ENCODE measurements at regions not wholly inside any gene's neighbourhood (a gene's known extent, or its start where the extent isn't known, plus 50 kb on each side); places are given as distances from the start of the nearest gene placed in this dataset.

DNA sequence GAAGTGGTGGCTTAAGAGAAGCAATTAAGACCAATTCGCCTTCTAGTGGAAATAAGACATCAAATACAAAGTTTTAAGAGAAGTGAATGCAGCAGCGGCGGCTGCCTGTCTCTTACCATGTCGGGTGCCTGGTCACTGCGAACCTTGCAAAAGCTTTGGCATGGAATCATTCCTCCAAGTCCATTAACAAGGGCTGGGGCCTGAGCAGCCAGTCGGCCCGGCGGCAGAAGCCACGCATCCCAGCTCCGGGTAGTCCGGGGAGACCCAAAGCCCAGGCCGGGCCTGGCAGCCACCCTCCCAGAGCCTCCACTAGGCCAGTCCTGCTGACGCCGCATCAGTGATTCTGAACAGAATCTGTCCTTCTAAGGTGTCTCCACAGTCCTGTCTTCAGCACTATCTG, 321.0 kb downstream of the TMEM121 start:
- no peak for ATAC-seq
- TF ChIP-seq, protein P1, sequence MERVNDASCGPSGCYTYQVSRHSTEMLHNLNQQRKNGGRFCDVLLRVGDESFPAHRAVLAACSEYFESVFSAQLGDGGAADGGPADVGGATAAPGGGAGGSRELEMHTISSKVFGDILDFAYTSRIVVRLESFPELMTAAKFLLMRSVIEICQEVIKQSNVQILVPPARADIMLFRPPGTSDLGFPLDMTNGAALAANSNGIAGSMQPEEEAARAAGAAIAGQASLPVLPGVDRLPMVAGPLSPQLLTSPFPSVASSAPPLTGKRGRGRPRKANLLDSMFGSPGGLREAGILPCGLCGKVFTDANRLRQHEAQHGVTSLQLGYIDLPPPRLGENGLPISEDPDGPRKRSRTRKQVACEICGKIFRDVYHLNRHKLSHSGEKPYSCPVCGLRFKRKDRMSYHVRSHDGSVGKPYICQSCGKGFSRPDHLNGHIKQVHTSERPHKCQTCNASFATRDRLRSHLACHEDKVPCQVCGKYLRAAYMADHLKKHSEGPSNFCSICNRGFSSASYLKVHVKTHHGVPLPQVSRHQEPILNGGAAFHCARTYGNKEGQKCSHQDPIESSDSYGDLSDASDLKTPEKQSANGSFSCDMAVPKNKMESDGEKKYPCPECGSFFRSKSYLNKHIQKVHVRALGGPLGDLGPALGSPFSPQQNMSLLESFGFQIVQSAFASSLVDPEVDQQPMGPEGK (CRISPR knock-in tag; IDR thresholded peaks at IDR 0.05; ENCODE audit: borderline replicate concordance) = no peak
- TF ChIP-seq POU6F1 (CRISPR knock-in tag; IDR thresholded peaks at IDR 0.05; ENCODE audit: borderline replicate concordance, low read depth) = no peak
- no peak for TF ChIP-seq ESRRG (CRISPR knock-in tag; IDR thresholded peaks at IDR 0.05)
- no peak for TF ChIP-seq RARB (CRISPR knock-in tag; IDR thresholded peaks at IDR 0.05)
- no peak for TF ChIP-seq ZFP30 (CRISPR knock-in tag; IDR thresholded peaks at IDR 0.05)
- no peak for TF ChIP-seq ARNTL (CRISPR knock-in tag; IDR thresholded peaks at IDR 0.05; ENCODE audit: borderline replicate concordance, low read depth)
- TF ChIP-seq TOX (CRISPR knock-in tag; IDR thresholded peaks at IDR 0.05; ENCODE audit: borderline replicate concordance) = no peak
- TF ChIP-seq ZNF565 (CRISPR knock-in tag; conservative IDR thresholded peaks at IDR 0.05; ENCODE audit: low read depth) = no peak
- no peak for TF ChIP-seq SNAI2 (CRISPR knock-in tag; IDR thresholded peaks at IDR 0.05)
- TF ChIP-seq, protein P2, sequence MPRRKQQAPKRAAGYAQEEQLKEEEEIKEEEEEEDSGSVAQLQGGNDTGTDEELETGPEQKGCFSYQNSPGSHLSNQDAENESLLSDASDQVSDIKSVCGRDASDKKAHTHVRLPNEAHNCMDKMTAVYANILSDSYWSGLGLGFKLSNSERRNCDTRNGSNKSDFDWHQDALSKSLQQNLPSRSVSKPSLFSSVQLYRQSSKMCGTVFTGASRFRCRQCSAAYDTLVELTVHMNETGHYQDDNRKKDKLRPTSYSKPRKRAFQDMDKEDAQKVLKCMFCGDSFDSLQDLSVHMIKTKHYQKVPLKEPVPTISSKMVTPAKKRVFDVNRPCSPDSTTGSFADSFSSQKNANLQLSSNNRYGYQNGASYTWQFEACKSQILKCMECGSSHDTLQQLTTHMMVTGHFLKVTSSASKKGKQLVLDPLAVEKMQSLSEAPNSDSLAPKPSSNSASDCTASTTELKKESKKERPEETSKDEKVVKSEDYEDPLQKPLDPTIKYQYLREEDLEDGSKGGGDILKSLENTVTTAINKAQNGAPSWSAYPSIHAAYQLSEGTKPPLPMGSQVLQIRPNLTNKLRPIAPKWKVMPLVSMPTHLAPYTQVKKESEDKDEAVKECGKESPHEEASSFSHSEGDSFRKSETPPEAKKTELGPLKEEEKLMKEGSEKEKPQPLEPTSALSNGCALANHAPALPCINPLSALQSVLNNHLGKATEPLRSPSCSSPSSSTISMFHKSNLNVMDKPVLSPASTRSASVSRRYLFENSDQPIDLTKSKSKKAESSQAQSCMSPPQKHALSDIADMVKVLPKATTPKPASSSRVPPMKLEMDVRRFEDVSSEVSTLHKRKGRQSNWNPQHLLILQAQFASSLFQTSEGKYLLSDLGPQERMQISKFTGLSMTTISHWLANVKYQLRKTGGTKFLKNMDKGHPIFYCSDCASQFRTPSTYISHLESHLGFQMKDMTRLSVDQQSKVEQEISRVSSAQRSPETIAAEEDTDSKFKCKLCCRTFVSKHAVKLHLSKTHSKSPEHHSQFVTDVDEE (CRISPR knock-in tag; IDR thresholded peaks at IDR 0.05) = no peak
- TF ChIP-seq ZC3H10 (CRISPR knock-in tag; IDR thresholded peaks at IDR 0.05) = no peak
- no peak for TF ChIP-seq ZFP3 (CRISPR knock-in tag; IDR thresholded peaks at IDR 0.05)
- TF ChIP-seq CSDC2 (CRISPR knock-in tag; IDR thresholded peaks at IDR 0.05) = no peak
- no peak for TF ChIP-seq GLIS3 (CRISPR knock-in tag; IDR thresholded peaks at IDR 0.05)
- no peak for TF ChIP-seq TCF4 (CRISPR knock-in tag; IDR thresholded peaks at IDR 0.05; ENCODE audit: borderline replicate concordance)

- TF ChIP-seq CSDC2 (CRISPR knock-in tag; IDR thresholded peaks at IDR 0.05) = no peak
- TF ChIP-seq POU6F1 (CRISPR knock-in tag; IDR thresholded peaks at IDR 0.05; ENCODE audit: borderline replicate concordance, low read depth) = no peak
- TF ChIP-seq ZC3H10 (CRISPR knock-in tag; IDR thresholded peaks at IDR 0.05) = no peak
- TF ChIP-seq OSR1 (CRISPR knock-in tag; IDR thresholded peaks at IDR 0.05) = no peak
- no peak for TF ChIP-seq BACH2 (CRISPR knock-in tag; IDR thresholded peaks at IDR 0.05; ENCODE audit: borderline replicate concordance)
- TF ChIP-seq TOX (CRISPR knock-in tag; IDR thresholded peaks at IDR 0.05; ENCODE audit: borderline replicate concordance) = no peak
- TF ChIP-seq ZFP3 (CRISPR knock-in tag; IDR thresholded peaks at IDR 0.05) = no peak
- TF ChIP-seq GLIS3 (CRISPR knock-in tag; IDR thresholded peaks at IDR 0.05) = no peak
- TF ChIP-seq, protein P1 (CRISPR knock-in tag; IDR thresholded peaks at IDR 0.05; ENCODE audit: borderline replicate concordance) = no peak
These were observed 322.2 kb downstream of the TMEM121 start for GRCh38 chr14:105848570-105848969.

GRCh38 chr14:105849933-105850626, 323.7 kb downstream of the TMEM121 start:
- TF ChIP-seq ZNF565 (CRISPR knock-in tag; conservative IDR thresholded peaks at IDR 0.05; ENCODE audit: low read depth) (no peak), GLIS3 (CRISPR knock-in tag; IDR thresholded peaks at IDR 0.05) (no peak), ZNF70 (CRISPR knock-in tag; IDR thresholded peaks at IDR 0.05) (no peak), ZFP30 (CRISPR knock-in tag; IDR thresholded peaks at IDR 0.05) (no peak), POU6F1 (CRISPR knock-in tag; IDR thresholded peaks at IDR 0.05; ENCODE audit: borderline replicate concordance, low read depth) (no peak), TCF4 (CRISPR knock-in tag; IDR thresholded peaks at IDR 0.05; ENCODE audit: borderline replicate concordance) (no peak), ZFP3 (CRISPR knock-in tag; IDR thresholded peaks at IDR 0.05) (no peak), CSDC2 (CRISPR knock-in tag; IDR thresholded peaks at IDR 0.05) (no peak), ARNTL (CRISPR knock-in tag; IDR thresholded peaks at IDR 0.05; ENCODE audit: borderline replicate concordance, low read depth) (no peak)
- TF ChIP-seq, protein P2 (CRISPR knock-in tag; IDR thresholded peaks at IDR 0.05) = no peak
- ATAC-seq = no peak

More at GRCh38 chr14:105848570-105848969, 322.2 kb downstream of the TMEM121 start:
- no peak for ATAC-seq
